Fibroblast of the aortic adventitia (primary cell): ENCODE measurements at regions not wholly inside any gene's neighbourhood (a gene's known extent, or its start where the extent isn't known, plus 50 kb on each side); places are given as distances from the start of the nearest gene placed in this dataset.

Experiments
- DNase-seq: peaks from one replicate; pipeline ENCODE4 v3.0.0-alpha.2; 2010; ENCODE audit warnings: low read depth
- H3K4me3 ChIP-seq: 2 replicates; pipeline ENCODE4 v1.5.1; 2011; ENCODE audit warnings: low read depth, mild to moderate bottlenecking, control low read depth, low read length, moderate library complexity
- CTCF ChIP-seq: IDR thresholded peaks from 2 replicates; pipeline ENCODE4 v1.5.1; 2011; ENCODE audit warnings: mild to moderate bottlenecking, low read length, control low read depth, inconsistent platforms; ENCODE audit not compliant: insufficient read depth

GRCh38 chr18:60812921-60813320 lies 440.3 kb upstream of the MC4R start:
- no peak overlapping the region for H3K4me3 ChIP-seq
- TF ChIP-seq CTCF, result no peak
- no peak for DNase-seq

- DNase-seq, result no peak
- TF ChIP-seq CTCF, result no peak
- H3K4me3 ChIP-seq, result no peak overlapping the region
Observed at GRCh38 chr18:60826346-60826745, 453.8 kb upstream of the MC4R start.

GRCh38 chr18:60831971-60832370 lies 459.4 kb upstream of the MC4R start:
- TF ChIP-seq CTCF, result no peak
- H3K4me3 ChIP-seq, result no peak overlapping the region
- no peak for DNase-seq

GRCh38 chr18:60838677-60839076 lies 466.1 kb upstream of the MC4R start:
- peak; percentile 57 for DNase-seq
- TF ChIP-seq CTCF, result no peak
- no peak overlapping the region for H3K4me3 ChIP-seq

- TF ChIP-seq CTCF, result no peak
- no peak for DNase-seq
- no peak overlapping the region for H3K4me3 ChIP-seq
Observed at GRCh38 chr18:60846396-60846795, 473.8 kb upstream of the MC4R start.

GRCh38 chr18:60847517-60847916 lies 474.9 kb upstream of the MC4R start:
- no peak for TF ChIP-seq CTCF
- no peak for DNase-seq
- no peak overlapping the region for H3K4me3 ChIP-seq

- no peak overlapping the region for H3K4me3 ChIP-seq
- TF ChIP-seq CTCF, result no peak
- DNase-seq, result no peak
Observed at GRCh38 chr18:60861575-60861974, 471.7 kb upstream of the CDH20 start.
